ENCODE measurements at regions not wholly inside any gene's neighbourhood (a gene's known extent, or its start where the extent isn't known, plus 50 kb on each side); places are given as distances from the start of the nearest gene placed in this dataset.

GRCh38 chr2:114020668-114021067 is 130.8 kb downstream of the ACTR3 start:
- no peak for TF ChIP-seq POLR2AphosphoS5 (IDR thresholded peaks at IDR 0.05; ENCODE audit: low read depth, low read length)
- TF ChIP-seq TAF1 (IDR thresholded peaks at IDR 0.05; ENCODE audit: borderline replicate concordance, insufficient read depth, low read length) = no peak
